ENCODE measurements at regions not wholly inside any gene's neighbourhood (a gene's known extent, or its start where the extent isn't known, plus 50 kb on each side); places are given as distances from the start of the nearest gene placed in this dataset.

DNA sequence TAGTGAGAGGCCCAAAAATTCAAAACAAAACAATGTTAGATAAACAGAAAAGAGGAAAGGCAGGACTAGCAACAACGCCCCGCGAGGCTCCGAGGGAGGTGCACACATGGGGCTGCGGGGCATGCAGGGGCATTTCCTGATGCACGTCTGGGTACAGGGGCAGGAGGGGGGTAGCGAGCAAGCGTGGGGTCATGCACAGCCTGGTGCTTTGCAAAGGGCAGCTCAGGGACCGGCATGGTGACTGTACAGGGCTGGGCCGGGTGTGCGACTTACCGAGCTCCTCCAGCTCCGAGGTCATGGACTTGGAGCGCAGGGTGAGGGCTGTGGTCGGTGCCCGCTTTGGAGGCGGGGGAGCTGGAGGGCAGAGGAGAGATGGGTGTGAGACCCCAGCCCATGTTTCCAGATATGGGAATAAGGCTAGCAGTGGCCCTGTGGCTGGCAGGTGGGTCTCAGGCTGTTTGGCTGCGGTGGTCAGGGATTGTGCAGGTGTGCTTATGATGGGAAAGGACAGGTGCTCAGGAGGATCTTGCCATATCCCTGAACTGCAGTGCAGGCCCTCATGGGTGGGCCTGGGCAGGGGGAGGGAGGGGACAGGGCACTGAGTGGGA is 103.7 kb downstream of the CTTN start:
- TF ChIP-seq TCF12 (IDR thresholded peaks at IDR 0.05; ENCODE audit: low read depth): no peak
- TF ChIP-seq, protein P1, sequence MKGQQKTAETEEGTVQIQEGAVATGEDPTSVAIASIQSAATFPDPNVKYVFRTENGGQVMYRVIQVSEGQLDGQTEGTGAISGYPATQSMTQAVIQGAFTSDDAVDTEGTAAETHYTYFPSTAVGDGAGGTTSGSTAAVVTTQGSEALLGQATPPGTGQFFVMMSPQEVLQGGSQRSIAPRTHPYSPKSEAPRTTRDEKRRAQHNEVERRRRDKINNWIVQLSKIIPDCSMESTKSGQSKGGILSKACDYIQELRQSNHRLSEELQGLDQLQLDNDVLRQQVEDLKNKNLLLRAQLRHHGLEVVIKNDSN (IDR thresholded peaks at IDR 0.05): no peak
- TF ChIP-seq, protein P2, sequence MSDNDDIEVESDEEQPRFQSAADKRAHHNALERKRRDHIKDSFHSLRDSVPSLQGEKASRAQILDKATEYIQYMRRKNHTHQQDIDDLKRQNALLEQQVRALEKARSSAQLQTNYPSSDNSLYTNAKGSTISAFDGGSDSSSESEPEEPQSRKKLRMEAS (IDR thresholded peaks at IDR 0.05): no peak

DNA sequence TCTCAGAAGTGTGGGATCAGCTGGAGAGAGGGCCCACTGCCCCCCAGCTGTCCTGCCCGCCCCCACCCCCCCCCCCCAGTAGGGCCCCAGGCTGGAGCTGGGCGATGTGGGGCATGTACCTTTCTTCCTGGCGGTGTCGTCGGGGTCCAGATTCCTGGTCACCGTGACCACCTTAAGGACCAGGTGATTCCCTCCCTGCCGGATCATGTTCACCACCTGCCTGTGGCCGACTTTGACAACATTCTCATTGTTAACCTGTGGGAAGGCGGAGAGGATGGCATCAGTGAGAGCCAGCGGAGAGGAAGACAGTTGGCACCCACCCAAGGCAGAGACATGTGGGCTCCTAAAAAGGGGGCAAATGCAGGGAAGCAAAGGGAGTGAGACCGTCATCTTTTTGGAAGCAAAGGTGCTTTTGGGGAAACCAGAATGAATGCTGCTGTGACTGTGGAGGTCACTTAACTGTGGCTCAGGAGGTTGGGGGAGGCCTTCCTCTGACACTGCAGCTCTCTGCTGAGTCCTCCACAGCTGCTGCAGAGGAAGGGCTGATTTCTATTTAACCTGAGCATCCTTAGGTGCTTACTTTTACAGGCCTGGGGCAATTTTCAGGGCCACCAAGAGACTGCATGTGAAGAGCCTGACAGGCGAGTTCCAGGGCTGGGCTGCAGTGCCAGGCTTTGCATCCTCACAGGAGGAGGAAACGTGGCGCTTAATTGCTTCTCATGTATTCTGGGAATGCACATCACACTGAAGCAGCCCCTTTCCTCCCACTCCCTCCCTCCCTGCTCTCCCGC is 104.5 kb downstream of the CTTN start:
- TF ChIP-seq RAD21 (IDR thresholded peaks at IDR 0.05; ENCODE audit: low read depth): no peak
- no peak for TF ChIP-seq YY1 (IDR thresholded peaks at IDR 0.05; ENCODE audit: low read depth)
- no peak for TF ChIP-seq ZBTB7A (IDR thresholded peaks at IDR 0.05; ENCODE audit: low read depth)
- no peak for TF ChIP-seq FOXM1 (IDR thresholded peaks at IDR 0.05; ENCODE audit: borderline replicate concordance, low read depth)
- no peak for TF ChIP-seq NFIC (IDR thresholded peaks at IDR 0.05)
- no peak for TF ChIP-seq EGR1 (IDR thresholded peaks at IDR 0.05)
- no peak for TF ChIP-seq TCF12 (IDR thresholded peaks at IDR 0.05; ENCODE audit: low read depth)
- TF ChIP-seq, protein P2 (IDR thresholded peaks at IDR 0.05): no peak
- no peak for TF ChIP-seq CEBPB (IDR thresholded peaks at IDR 0.05)
- TF ChIP-seq, protein P1 (IDR thresholded peaks at IDR 0.05): no peak
- no peak for TF ChIP-seq CREB1 (IDR thresholded peaks at IDR 0.05; ENCODE audit: low read depth)
- TF ChIP-seq, protein P3, sequence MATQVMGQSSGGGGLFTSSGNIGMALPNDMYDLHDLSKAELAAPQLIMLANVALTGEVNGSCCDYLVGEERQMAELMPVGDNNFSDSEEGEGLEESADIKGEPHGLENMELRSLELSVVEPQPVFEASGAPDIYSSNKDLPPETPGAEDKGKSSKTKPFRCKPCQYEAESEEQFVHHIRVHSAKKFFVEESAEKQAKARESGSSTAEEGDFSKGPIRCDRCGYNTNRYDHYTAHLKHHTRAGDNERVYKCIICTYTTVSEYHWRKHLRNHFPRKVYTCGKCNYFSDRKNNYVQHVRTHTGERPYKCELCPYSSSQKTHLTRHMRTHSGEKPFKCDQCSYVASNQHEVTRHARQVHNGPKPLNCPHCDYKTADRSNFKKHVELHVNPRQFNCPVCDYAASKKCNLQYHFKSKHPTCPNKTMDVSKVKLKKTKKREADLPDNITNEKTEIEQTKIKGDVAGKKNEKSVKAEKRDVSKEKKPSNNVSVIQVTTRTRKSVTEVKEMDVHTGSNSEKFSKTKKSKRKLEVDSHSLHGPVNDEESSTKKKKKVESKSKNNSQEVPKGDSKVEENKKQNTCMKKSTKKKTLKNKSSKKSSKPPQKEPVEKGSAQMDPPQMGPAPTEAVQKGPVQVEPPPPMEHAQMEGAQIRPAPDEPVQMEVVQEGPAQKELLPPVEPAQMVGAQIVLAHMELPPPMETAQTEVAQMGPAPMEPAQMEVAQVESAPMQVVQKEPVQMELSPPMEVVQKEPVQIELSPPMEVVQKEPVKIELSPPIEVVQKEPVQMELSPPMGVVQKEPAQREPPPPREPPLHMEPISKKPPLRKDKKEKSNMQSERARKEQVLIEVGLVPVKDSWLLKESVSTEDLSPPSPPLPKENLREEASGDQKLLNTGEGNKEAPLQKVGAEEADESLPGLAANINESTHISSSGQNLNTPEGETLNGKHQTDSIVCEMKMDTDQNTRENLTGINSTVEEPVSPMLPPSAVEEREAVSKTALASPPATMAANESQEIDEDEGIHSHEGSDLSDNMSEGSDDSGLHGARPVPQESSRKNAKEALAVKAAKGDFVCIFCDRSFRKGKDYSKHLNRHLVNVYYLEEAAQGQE (IDR thresholded peaks at IDR 0.05; ENCODE audit: low read depth): no peak
- TF ChIP-seq TAF1 (IDR thresholded peaks at IDR 0.05; ENCODE audit: low read depth): no peak
- no peak for TF ChIP-seq TEAD4 (IDR thresholded peaks at IDR 0.05)

DNA sequence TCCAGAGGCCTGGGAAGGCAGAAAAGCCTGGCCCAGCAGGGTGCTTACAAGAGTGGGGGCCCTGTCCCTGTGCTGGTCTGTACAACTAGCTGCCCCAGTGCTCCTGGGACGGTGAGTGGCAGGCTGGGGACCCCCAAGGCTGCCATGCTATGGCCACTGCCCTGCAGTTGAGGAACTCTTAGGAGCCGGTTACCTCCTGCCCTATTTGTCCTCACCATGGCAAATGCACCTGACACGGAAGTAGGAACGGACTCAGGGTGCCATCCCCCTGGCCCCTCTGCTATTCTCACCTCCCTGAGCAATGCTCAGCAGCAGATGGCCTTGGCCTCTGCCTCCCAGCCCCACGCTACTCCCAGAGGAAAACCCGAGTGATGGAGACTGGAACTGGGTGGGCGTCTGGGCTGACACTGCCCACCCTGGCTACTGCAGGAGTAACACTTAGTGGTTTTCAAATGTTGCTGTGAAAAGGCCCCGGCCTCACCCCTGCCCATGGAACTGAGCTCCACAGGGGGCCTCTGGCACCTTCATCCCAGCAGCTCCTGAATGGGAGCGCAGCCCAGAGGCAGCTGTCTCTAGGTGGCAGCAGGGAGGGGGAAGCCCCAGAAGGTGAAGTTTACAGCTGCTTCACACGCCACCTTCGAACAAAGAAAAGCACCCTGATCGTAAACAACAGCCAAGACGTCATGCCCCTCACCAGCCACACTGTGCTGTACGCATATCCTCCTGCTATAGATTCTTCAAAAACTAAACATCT is 105.3 kb downstream of the CTTN start:
- TF ChIP-seq TAF1 (IDR thresholded peaks at IDR 0.05; ENCODE audit: low read depth) (no peak), TEAD4 (IDR thresholded peaks at IDR 0.05) (no peak), EP300 (IDR thresholded peaks at IDR 0.05; ENCODE audit: borderline replicate concordance) (no peak), RAD21 (IDR thresholded peaks at IDR 0.05; ENCODE audit: low read depth) (no peak), YY1 (IDR thresholded peaks at IDR 0.05; ENCODE audit: low read depth) (no peak), CREB1 (IDR thresholded peaks at IDR 0.05; ENCODE audit: low read depth) (no peak), CEBPB (IDR thresholded peaks at IDR 0.05) (no peak), TCF12 (IDR thresholded peaks at IDR 0.05; ENCODE audit: low read depth) (no peak), ZBTB7A (IDR thresholded peaks at IDR 0.05; ENCODE audit: low read depth) (no peak), NFIC (IDR thresholded peaks at IDR 0.05) (no peak), FOXM1 (IDR thresholded peaks at IDR 0.05; ENCODE audit: borderline replicate concordance, low read depth) (no peak), EGR1 (IDR thresholded peaks at IDR 0.05) (no peak)
- TF ChIP-seq, protein P2 (IDR thresholded peaks at IDR 0.05): no peak
- TF ChIP-seq, protein P3 (IDR thresholded peaks at IDR 0.05; ENCODE audit: low read depth): no peak
- TF ChIP-seq, protein P1 (IDR thresholded peaks at IDR 0.05): no peak

DNA sequence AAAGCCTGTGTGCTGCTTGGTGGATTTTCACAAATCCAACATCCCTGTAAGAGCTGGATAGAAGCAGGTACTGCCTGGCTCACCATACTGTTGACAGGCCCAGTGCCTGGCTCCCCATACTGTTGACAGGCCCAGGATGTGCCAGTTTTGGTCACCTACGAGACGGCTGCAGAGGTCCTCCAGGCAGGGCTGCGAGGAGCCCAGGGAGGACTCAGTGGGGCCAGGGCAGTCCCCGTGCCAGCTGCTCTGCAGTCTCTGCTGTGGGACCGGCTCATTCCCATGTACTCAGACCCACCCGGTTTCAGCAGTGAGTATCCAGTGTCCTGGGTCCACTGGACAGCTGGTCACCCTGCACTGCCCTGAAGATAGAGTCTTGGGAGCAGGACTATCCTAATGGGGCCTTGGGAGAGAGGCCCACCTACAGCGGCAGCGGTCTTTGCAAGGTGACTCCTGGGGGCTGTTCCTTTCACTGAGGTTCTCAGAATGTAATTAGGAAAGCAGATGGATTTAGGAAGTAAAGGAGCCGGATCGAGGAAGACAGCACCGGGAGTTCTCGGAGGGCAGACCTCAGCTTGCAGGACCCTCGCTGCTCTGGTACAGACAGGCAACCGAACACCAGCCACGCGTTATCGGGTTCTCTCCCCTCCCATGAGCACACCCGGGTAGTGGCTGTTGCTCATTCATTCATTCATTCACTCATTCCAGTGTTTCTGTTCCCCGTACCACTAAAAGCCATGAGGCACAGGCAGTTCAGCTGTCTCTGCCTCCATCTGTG is 106.1 kb downstream of the CTTN start:
- TF ChIP-seq, protein P2 (IDR thresholded peaks at IDR 0.05): no peak
- TF ChIP-seq CEBPB (IDR thresholded peaks at IDR 0.05) (no peak), NFIC (IDR thresholded peaks at IDR 0.05) (no peak), YY1 (IDR thresholded peaks at IDR 0.05; ENCODE audit: low read depth) (no peak), EP300 (IDR thresholded peaks at IDR 0.05; ENCODE audit: borderline replicate concordance) (no peak), TEAD4 (IDR thresholded peaks at IDR 0.05) (no peak), TAF1 (IDR thresholded peaks at IDR 0.05; ENCODE audit: low read depth) (no peak), CREB1 (IDR thresholded peaks at IDR 0.05; ENCODE audit: low read depth) (no peak), RAD21 (IDR thresholded peaks at IDR 0.05; ENCODE audit: low read depth) (no peak), EGR1 (IDR thresholded peaks at IDR 0.05) (no peak), ZBTB7A (IDR thresholded peaks at IDR 0.05; ENCODE audit: low read depth) (no peak), FOXM1 (IDR thresholded peaks at IDR 0.05; ENCODE audit: borderline replicate concordance, low read depth) (no peak), TCF12 (IDR thresholded peaks at IDR 0.05; ENCODE audit: low read depth) (no peak)
- TF ChIP-seq, protein P3 (IDR thresholded peaks at IDR 0.05; ENCODE audit: low read depth): no peak
